ENCODE measurements at regions not wholly inside any gene's neighbourhood (a gene's known extent, or its start where the extent isn't known, plus 50 kb on each side); places are given as distances from the start of the nearest gene placed in this dataset.
A peak's percentile ranks its signal among the peaks of the same experiment; 100 is the strongest.

DNA sequence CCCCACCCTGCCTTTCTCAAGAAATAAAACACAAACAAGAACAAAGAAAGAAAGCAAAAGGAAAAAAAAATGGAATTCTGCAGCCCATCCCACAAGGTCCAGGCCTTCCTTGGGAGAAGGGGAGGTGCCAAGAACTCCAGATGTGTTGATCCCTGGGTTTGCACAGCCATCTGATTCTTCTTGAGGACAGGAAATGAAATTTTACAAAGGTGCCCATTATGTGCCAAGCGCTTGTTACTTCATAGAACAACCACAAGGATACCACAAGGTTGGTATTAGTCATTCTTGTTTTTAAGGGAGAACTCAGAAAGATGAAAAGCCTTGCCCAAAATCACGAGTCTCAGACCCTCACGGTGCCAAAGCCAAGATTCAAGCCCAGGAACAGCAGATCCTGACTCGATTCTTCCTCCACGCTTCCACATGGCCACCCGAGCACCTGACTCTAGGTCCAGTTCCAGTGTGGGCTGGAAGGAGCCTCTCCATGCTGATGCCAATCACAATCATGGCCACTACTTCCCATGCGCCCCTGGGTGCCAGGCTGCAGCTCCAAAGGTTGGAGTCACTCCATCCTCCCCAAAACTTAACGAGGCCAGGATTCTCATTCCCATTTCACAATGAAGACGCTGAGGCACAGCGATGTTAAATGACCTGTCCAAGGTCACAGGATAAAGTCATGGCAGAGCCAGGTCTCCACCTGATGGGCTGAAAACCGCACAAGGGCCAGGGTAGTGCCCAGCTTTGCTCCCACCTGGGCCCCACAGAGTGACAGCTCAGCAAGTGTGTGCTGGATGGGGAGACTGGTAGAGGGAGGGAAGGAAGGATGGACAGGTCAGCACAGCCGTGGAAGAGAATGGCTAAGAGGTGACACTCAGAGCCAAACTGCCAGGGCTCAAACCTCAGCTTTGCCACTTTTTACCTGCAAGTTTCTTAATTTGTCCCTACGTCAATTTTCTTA is 66.7 kb upstream of the TOP1 start:
- DNase-seq: peak; percentile 40

DNA sequence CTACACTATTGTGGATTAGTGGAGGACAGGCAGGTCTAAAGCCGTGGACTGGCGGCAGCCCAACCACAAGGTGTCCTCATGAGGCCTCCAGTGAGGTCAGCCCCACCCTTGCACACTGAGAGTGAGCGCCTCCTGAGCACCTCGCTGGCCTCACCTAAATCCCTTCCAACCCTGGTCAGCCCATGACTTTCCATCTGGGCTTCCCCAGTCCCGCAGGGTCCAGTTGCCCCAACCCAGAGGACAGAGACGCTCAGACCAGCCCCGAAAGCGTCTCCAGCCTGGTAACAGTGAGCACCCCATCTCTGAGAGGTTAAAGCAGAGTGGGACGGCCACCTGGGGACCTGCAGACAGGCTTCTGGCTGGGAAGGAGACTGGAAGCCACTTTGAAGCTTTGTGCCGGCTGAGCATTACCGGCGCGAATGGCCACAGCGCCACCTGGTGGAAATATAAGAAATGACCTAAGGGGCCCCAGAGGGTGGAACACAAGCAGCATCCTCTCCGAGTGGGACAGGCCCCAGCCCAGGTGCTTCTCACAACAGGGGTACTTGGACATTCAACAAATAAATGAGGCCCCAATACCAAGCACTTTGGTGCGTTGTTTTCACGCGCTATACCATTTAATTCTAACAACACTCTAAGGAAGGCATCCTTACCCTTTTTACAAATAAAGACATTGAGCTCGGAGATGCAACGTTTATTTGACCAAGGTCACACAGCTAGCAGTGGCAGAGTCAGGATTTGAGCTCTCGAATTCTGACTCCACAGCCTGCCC is 65.7 kb upstream of the TOP1 start:
- DNase-seq: peak; percentile 77

DNA sequence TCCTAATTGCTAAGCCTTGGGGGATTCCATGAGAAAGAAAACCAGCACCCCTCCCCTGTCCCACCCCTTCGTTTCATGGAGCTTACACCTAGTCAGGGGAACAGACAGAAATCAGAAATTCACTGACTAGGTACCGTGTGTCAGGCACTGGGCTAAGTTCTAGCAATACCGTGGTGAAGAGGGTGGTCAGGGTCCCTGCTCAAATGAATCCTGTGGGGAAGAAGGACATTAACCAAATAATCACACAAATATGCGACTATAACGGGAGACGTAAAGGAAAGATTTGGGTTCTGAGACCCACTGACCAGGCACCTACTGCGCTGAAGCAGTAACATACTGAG is 65.1 kb upstream of the TOP1 start:
- DNase-seq: no peak

DNA sequence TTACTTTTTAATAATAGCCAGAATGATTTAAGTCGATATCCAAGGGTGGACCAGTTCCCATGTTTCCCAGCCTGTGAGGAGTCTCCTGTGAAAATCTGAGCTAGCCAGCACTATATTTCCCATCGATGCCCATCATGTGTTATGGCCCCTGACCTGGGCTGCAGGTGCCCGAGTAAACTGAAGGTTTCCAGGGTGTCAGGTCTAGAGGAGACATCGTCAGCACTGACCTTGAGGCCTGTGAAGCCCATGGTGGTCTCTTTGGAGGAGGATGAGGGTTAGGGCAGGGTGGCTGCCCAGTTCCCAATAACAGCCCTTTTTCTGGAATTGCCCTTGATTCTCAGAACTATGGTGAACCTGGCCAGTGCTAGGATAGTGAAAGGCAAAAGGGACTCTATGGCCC is 63.0 kb upstream of the TOP1 start:
- DNase-seq: no peak

DNA sequence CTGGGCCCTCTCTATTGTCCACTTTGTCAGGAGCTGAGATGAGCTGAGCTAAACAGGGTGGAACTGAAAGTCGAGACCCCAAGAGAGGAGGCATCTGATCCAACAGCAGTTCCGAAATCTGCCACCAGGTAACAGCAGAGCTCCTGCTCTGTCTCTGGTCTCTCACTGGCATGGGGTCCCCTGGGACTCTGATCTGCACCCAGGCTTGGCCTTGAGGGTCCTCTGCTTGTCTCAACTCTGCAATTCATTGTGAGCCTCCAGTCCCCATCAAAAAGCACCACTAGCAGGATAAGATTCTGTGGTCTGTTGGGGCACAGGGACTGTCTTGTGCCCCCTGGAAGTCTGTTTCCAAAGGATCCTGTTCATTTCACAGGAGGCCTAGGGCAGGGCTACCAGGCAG is 62.5 kb upstream of the TOP1 start:
- DNase-seq: peak; percentile 19

DNA sequence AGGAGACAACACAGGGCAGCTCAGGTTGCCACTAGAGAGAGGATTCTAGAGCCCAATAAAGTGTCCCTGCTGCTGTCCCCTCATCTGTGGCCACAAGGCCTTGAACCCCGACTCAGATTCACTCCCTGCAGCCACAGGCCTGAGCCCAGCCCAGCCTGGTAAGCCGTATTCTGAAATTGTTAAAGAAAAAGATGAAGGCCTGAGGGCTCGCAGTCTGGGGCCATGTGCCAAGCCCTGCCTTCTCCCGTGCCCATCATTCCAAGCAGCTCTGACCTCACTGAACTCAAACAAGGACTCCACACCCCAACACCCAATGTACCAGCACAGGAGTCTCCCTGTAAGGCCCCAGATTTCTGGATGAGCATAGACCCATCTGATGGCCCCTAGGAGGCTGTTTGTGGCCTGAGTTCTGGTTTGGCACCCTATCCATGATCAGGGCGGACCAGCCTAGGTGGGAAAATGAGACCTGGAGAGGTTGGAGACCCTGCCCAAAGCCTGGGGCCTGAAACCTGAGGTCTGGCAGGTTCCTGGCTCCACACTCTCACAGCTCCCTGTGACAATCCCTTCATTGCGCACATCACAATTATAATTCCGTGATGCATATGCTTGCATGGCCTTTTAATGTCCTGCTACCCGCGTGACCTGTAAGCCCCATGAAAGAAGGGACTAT is 62.0 kb upstream of the TOP1 start:
- no peak for DNase-seq

DNA sequence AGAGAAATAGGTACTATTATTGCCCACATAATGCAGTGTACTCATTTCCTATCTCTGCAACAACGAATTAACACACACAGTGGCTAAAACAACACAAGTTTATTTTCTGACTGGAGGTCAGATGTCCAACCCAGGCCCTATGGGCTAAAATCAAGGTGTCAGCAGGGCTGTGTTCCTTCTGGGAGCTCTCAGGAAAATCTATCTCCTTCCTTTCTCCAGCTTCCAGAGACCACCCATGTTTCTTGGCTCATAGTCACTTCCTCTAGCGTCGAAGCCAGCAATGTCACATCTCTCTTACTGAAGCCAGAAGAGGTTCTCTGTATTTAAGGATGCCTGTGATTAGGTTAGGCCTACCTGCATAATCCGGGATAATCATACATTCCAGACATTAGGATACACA is 60.9 kb upstream of the TOP1 start:
- DNase-seq: no peak

DNA sequence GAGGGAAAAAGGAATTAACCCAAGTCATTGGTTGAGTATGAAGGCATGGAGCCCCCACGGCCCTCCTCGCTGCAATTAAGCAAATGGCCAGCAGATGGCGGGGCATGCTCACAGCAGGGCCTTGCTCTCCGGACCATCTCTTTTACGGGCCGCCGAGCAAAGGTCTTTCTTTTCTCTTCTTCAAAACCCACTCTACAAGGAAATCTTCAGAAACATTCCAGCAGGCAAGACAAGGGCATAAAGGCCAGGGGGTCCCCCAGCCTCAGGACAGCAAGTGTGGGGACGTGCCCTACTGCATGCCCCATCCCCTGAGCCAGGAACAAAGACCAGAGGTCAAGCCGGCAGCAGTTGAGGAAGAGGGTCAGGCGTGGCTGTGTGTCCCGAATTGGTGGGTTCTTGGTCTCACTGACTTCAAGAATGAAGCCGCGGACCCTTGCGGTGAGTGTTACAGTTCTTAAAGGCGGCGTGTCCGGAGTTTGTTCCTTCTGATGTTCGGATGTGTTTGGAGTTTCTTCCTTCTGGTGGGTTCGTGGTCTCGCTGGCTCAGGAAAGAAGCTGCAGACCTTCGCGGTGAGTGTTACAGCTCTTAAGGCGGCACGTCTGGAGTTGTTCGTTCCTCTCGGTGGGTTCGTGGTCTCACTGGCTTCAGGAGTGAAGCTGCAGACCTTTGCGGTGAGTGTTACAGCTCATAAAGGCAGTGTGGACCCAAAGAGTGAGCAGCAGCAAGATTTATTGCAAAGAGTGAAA is 59.6 kb upstream of the TOP1 start:
- DNase-seq: peak; percentile 87

DNA sequence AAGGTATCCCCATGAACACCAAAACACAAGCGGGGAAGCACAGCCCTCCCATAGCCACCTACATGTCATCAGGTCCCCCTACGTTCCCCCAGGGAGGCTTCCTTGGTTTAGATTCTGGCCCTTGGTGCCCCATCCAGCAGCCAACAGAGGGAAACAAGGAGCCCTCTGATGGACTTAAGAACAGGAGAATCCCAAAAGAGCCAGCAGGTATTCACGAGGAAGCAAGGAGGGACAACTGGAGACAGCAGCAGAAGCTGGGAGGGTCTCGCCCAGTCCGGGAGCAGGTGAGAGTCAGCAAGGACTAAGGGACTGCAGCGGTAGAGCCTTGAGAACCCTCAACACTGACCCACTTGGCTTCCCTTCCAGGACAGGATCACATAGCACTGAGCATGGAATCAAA is 58.4 kb upstream of the TOP1 start:
- no peak for DNase-seq

DNA sequence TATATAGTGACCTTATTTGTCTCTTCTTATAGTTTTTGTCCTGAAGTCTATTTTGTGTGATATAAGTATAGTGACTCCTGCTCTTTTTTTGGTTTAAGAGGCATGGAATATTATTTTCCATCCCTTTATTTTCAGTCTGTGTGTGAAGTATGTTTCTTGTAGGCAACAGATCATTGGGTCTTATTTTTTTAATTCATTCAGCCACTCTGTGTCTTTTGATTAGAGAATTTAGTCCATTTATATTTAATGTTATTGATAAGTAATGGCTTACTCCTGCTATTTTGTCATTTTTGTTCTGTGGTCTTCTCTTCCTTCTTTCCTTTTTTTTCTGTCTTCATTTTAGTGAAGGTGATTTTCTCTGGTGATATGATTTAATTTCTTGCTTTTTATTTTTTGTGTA is 51.4 kb upstream of the TOP1 start:
- no peak for DNase-seq

DNA sequence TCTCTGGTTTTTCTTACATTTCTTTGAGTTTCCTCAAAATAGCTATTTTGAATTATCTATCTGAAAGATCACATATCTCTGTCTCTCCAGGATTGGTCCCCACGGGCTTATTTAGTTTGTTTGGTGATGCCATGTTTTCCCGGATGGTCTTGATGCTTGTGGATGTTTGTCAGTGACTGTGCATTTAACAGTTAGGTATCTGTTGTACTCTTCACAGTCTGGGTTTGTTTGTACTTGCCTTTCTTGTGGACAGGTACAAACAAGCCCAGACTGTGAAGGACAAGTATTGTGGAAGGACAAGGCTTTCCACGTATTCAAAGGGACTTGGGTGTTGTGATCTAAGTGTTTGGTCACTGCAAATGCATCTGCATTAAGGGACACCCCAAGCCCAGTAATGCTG is 49.9 kb upstream of the TOP1 start:
- no peak for DNase-seq

Data from hematopoietic multipotent progenitor cell treated with erythropoietin and hydrocortisone succinate and interleukin-3 and kit ligand, for 6 days (in vitro differentiated cells).